Fibroblast of upper back skin (primary cell): ENCODE measurements at regions not wholly inside any gene's neighbourhood (a gene's known extent, or its start where the extent isn't known, plus 50 kb on each side); places are given as distances from the start of the nearest gene placed in this dataset.
"Not testable (repeated sequence)": the region's sequence is repeated elsewhere in the genome, so short reads cannot be mapped to it uniquely, and the experiment has no call there.

Experiments used
- DNase-seq: peaks from one replicate; pipeline ENCODE4 v3.0.0-alpha.2; 2013

DNA sequence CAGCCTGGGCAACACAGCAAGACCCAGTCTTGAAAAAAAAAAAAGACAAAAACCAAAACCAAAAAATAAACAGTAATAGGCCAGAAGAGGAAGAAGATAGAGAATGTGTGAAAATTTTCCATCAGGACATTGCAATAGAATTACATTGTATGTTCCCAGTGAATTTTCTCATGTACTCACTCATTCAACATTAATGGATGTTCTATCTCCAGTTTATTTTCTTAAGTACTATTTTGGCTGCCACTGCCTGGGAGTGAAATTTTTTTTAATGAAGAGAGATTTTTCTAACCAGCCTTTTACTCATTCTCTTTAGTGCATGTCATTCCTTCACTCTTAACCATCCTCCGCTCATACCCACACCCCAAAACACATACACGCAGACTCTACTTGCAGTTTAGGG lies 282.8 kb downstream of the ALDH8A1 start:
- no peak for DNase-seq

GRCh38 chr6:134666125-134666524 lies 283.8 kb downstream of the ALDH8A1 start:
- no peak for DNase-seq

DNA sequence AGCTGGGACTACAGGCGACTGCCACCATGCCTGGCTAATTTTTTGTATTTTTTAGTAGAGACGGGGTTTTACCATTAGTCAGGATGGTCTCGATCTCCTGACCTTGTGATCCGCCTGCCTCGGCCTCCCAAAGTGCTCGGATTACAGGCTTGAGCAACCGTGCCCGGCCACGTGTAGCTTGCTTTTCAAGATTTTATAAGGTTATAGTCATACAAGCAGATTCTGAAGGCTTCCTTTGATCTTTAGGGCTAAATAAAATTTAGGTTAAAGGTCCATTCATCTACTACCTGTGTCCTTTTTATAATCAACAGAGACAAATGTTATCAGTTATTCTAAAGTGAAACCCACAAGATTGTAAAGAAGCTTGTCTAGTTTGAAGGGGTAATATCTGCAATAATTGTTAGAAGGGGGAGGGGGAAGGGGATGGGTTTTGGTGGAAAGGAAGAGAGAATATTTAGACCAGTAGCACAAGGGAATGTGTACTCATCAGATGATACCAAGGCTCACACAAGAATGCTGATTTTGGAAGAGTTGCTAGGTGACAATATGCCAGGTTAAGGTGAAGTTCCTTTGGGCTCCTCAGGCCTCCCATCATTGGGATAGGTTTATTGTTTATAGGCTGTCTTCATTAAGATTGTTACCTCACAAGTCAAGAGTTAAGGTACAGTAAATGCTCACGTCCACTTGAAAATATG lies 284.7 kb downstream of the ALDH8A1 start:
- DNase-seq: no peak

GRCh38 chr6:134663800-134664535 lies 285.9 kb downstream of the ALDH8A1 start:
- peak; percentile 32 for DNase-seq

GRCh38 chr6:134663356-134663755 lies 286.5 kb downstream of the ALDH8A1 start:
- DNase-seq: no peak

DNA sequence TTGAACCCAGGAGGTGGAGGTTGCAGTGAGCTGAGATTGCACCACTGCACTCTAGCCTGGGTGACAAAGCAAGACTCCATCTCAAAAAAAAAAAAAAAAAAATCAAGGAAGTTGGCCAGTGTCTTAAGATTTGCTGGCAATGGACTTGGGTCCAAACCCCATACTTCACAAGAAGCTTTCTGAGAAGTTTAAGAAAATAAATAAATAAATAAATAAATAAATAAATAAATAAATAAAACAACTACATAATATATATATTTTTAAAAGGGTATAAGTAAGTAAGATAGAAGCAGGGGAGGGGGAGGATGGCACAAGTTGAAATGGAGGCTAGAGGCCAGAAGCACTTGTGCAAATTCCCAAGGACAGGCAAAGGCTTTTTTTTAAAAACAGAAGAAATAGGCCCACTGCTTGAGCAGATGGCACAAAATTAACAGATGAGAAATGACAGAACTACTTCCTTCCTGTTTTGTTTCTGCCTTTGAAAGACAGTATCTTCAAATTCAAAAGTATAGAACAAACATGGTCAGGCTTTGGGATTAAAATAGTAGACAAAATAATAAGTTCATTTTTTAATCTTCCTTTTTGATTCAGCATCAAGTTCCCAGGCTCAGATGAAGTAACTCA lies 287.7 kb downstream of the ALDH8A1 start:
- DNase-seq: no peak

DNA sequence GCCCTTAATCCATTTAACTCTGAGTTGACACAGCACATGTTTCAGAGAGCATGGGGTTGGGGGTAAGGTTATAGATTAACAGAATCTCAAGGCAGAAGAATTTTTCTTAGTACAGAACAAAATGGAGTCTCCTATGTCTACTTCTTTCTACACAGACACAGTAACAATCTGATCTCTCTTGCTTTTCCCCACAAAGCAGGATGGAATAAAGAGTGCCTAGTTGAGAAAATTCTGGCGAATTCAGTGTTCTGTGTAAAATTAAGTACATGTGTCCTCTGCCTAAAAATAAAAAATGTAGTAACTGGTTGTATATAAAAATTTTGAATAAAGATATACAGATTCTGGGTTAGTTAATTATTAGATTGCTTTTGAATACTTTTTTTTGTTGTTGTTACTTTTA lies 290.0 kb downstream of the ALDH8A1 start:
- DNase-seq: not testable (repeated sequence)

DNA sequence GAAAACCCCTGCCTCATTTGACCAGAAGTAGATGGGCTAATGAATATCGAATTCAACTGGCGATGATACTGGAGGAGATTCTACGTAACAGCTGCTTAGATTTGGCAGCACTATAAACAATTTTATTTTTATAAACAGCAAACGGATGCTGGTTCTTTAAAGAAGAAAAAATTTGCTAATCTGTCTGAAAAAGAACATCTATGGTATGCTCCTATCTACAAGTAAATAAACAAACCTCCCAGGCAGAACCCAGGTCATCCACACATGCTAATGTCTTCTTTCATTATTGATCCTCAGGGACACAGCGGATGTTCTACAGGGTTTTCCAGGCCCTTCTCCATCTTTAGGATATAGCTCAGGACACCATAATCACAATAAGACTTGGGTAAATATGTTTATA lies 291.3 kb downstream of the ALDH8A1 start:
- DNase-seq: no peak

- no peak for DNase-seq
These were observed 292.0 kb downstream of the ALDH8A1 start for GRCh38 chr6:134657751-134658527.

GRCh38 chr6:134657343-134657742 lies 292.6 kb downstream of the ALDH8A1 start:
- DNase-seq: no peak

GRCh38 chr6:134654751-134655150 lies 295.1 kb downstream of the ALDH8A1 start:
- DNase-seq: no peak

DNA sequence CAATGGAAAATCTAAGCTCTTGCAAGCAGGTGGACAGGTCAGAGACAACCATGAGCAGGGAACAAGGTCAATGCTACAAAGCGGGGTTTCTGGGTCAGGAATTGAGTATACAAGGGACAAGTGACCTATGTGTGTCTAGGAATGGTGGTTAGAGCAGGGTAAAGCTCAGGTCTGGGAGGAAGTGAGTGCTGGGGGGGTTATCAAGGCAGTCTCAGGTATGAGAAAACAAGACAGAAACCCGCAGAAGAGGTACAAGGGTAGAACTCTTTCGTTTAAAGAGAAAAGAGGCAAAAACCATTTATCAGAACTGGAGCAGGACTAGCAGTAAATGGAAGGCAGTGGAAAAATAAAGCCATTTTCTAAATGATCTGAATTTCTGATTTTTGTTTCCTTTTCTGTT lies 298.4 kb downstream of the ALDH8A1 start:
- no peak for DNase-seq

GRCh38 chr6:134647861-134648260 lies 302.0 kb downstream of the ALDH8A1 start:
- DNase-seq: peak; percentile 86

GRCh38 chr6:134642819-134643218 lies 307.1 kb downstream of the ALDH8A1 start:
- DNase-seq: no peak

- peak; percentile 68 for DNase-seq
These were observed 307.6 kb downstream of the ALDH8A1 start for GRCh38 chr6:134642279-134642678.

DNA sequence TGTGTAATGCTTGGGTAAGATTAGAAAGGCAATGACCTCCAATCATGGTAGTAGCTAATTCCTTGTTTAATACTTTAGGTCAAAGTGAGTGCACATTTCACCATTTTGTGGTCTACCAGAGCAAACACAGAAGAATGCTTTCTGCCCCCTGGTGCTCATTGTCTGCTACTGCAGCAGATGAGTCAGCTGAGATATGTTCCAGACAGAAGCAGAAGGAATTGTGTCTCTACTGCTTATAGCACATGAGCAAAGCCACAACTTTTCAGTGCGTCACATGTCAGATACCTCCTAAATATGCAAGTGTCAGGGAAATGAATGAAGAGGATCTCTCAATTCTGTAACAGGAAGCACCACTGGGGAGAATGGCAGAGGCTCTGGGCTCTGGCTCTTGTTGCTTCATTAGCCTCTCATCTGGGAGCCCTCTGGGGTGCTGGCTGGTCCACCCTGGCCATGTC lies 308.9 kb downstream of the ALDH8A1 start:
- DNase-seq: peak; percentile 94

GRCh38 chr6:134640229-134640628 lies 309.7 kb downstream of the ALDH8A1 start:
- no peak for DNase-seq

GRCh38 chr6:134637847-134638437 lies 312.0 kb downstream of the ALDH8A1 start:
- no peak for DNase-seq

DNA sequence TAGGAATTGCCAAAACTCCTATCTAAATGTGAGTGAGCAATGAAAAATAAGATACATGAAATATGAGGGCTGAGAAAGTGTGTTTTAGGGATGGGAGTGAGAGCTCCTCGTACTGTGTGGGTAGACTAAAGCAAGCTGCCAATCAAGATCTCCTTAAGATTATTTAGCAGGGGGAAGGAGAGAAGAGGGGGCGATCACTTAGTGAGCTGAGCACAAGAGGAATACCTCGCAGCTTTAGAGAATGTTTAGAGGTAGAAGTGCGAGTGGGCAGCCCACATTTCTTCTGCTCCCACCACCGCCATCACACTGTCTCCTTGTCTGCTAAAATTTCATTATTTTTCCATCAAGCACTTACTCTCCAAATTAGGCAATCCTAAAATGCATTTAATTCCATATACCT lies 312.6 kb downstream of the ALDH8A1 start:
- no peak for DNase-seq

- no peak for DNase-seq
These were observed 313.6 kb downstream of the ALDH8A1 start for GRCh38 chr6:134636186-134636799.

- DNase-seq: no peak
These were observed 314.9 kb downstream of the ALDH8A1 start for GRCh38 chr6:134634966-134635365.

DNA sequence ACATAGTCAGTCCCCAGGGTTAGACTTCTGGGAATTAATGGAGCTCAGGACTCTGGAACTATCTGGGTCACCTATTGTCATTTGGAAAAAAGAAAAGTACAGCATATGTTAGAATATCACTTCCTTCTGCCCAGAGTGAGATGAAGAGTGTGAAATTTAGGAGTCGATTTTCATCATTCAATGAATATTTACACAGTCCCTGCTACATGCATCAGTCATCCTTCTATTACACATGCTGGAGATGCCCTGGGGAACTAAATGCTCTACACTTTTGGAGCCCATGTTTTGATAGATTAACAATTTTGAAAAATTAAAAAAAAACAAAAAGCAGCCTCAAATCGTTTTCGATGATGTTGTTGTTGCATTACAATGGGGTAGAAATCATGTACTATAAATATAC lies 315.4 kb downstream of the ALDH8A1 start:
- no peak for DNase-seq
